ENCODE measurements at regions not wholly inside any gene's neighbourhood (a gene's known extent, or its start where the extent isn't known, plus 50 kb on each side); places are given as distances from the start of the nearest gene placed in this dataset.

DNA sequence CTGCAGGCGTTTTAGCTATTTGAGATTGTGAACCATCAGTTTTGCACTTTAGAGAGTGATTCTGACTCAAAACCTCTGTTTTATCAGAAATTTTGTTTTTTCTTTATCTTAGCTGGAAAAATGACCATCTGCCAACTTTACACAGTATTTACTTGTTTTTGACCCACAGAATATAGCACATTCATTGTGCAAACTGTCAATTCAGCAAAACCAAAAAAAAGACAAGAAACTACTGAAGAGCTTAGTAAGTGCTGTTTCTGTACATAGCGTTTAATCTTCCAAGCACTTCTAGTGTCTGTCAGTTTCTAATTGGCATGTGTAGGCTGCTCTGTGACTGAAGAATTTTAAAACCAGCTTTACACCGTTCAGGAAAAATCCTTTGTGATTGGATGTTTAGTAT is 76.0 kb upstream of the VANGL1 start:
- Histone ChIP-seq H3K27ac (ENCODE audit: insufficient read depth, low read length) (no peak overlapping the region), H3K4ac (ENCODE audit: low read depth, low read length) (no peak overlapping the region), H3K9me1 (ENCODE audit: insufficient read depth, low read length) (no peaks in the 10 kb centered on the region), H3K23ac (ENCODE audit: low read depth, low read length) (no peak overlapping the region), H2AFZ (replicated peaks; ENCODE audit: low read length, poor library complexity) (no peak overlapping the region), H3K56ac (ENCODE audit: extremely low read depth, insufficient read depth, low read length) (no peak overlapping the region), H3K4me3 (ENCODE audit: insufficient read depth, low read depth, low read length) (no peak overlapping the region), H3K36me3 (ENCODE audit: control insufficient read depth, insufficient read depth, low read length) (no peaks in the 10 kb centered on the region), H3K4me2 (ENCODE audit: low read depth, low read length) (no peak overlapping the region), H4K20me1 (ENCODE audit: insufficient read depth, low read length) (no peaks in the 10 kb centered on the region), H3K14ac (replicated peaks; ENCODE audit: low read depth, low read length) (no peak overlapping the region), H4K91ac (ENCODE audit: insufficient read depth, low read depth, low read length) (no peak overlapping the region), H3K9ac (ENCODE audit: low read depth, low read length) (no peak overlapping the region), H3K9me3 (ENCODE audit: control insufficient read depth, insufficient read depth, low read length) (peaks cover 5% of the 10 kb centered on the region; the same call in 1 of the 2 replicates), H2BK5ac (ENCODE audit: low read depth, low read length, poor library complexity, severe bottlenecking) (no peak overlapping the region), H2AK5ac (ENCODE audit: low read depth, low read length) (no peak overlapping the region), H3K79me1 (ENCODE audit: low read depth in 1 of 2, low read length in 2 of 2) (no peaks in the 10 kb centered on the region), H2BK20ac (ENCODE audit: low read depth, low read length) (no peak overlapping the region), H4K8ac (ENCODE audit: low read depth in 2 of 2, low read length in 2 of 2) (no peak overlapping the region), H3K18ac (ENCODE audit: low read depth, low read length) (no peak overlapping the region), H3K27me3 (ENCODE audit: control insufficient read depth, insufficient read depth, low read length) (peaks cover 19% of the 10 kb centered on the region), H3K4me1 (ENCODE audit: control insufficient read depth, insufficient read depth, low read length) (no peaks in the 10 kb centered on the region), H4K5ac (ENCODE audit: low read depth, low read length) (no peak overlapping the region), H2BK15ac (ENCODE audit: low read depth, low read length) (no peak overlapping the region), H2BK120ac (ENCODE audit: low read depth, low read length) (no peak overlapping the region), H2AK9ac (replicated peaks; ENCODE audit: low read depth, low read length, poor library complexity) (no peak overlapping the region)
- ChIA-PET POLR2A (ENCODE audit: unreplicated experiment) (no interaction called here), CTCF (interaction anchor here (0.6 to 0.8 kb wide), 2 partner anchors 13 to 21 kb away, joined by 3 read pairs; no protein-coding TSS in a partner anchor)
- peak; percentile 87 for TF ChIP-seq MAFK (IDR thresholded peaks at IDR 0.05; ENCODE audit: low read depth, low read length)
- no peak for TF ChIP-seq FOS (IDR thresholded peaks at IDR 0.05; ENCODE audit: low read depth, low read length)
- WGBS, 2 experiments (ENCODE audit: extremely low coverage in 2 of 2, insufficient read length in 1 of 2), result 83% methylated on average over 1 of the region's 3 CpGs; no CpG with 5 or more reads in 1 of the 2 experiments
- intact Hi-C loops (cut with micrococcal nuclease) (no loop called here), dilution Hi-C loops (cut with HindIII; ENCODE audit: low sequenced_read_pairs, unreplicated experiment) (no loop called here), in situ Hi-C loops (cut with MboI; ENCODE audit: low sequenced_read_pairs) (no loop called here)
- no TSS peak for BruUV-seq (replicated peaks)
- ATAC-seq (ENCODE audit: low read depth), result no peak
- DNase-seq, result no peak

Data from IMR-90 (cell line).